ENCODE measurements at regions not wholly inside any gene's neighbourhood (a gene's known extent, or its start where the extent isn't known, plus 50 kb on each side); places are given as distances from the start of the nearest gene placed in this dataset.

DNA sequence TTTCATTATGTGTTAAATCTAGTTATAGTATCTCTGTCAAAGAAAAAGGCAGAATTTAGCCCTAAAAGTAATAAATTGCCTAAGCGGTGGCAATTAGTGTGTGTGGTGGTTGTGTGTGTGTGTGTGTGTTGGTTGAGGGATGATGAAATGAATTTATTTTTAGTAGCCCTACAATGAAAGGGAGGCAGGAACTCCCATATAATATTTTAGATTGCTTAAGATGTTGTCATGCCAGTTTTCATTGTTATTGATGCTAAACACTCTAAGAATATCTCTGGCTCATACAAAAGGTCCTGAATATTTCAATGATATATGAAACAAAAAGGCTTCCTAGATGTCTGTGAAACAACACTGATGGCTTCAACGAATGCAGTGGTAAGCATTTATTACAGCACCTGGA lies 140.6 kb upstream of the TBC1D5 start:
- TF ChIP-seq EZH2 (IDR thresholded peaks at IDR 0.05; ENCODE audit: insufficient read depth, poor library complexity, severe bottlenecking): no peak
- TF ChIP-seq EZH2phosphoT487 (IDR thresholded peaks at IDR 0.05; ENCODE audit: insufficient read depth, low read depth): no peak
